GM18502 (cell line): ENCODE measurements at regions not wholly inside any gene's neighbourhood (a gene's known extent, or its start where the extent isn't known, plus 50 kb on each side); places are given as distances from the start of the nearest gene placed in this dataset.
A peak's percentile ranks its signal among the peaks of the same experiment; 100 is the strongest.

Experiments
- ATAC-seq: cut with Tn5 transposase; IDR thresholded peaks from one replicate; pipeline ENCODE4 v1.9.1; 2021; ENCODE audit warnings: mild to moderate bottlenecking; ENCODE audit not compliant: unreplicated experiment, poor library complexity

DNA sequence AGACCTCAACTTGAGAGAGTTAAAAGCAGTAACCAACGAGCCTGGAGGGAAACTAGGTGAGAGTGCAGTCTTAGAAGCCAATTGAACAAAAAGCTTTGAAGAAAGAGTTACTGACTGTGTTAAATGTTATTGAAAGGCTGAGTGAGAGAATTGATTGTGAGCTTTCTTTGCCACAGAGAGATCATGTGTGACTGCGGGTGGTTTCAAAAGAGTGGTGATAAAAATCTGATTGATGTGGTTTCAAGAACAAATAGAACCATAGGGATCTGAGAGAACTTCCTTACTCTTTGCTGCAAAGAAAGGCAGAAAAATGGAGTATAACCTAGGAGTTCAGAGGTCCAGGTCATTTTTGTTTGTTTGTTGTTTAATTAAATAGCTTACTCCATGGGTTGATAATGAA, 759.9 kb upstream of the ALCAM start:
- ATAC-seq, result no peak

DNA sequence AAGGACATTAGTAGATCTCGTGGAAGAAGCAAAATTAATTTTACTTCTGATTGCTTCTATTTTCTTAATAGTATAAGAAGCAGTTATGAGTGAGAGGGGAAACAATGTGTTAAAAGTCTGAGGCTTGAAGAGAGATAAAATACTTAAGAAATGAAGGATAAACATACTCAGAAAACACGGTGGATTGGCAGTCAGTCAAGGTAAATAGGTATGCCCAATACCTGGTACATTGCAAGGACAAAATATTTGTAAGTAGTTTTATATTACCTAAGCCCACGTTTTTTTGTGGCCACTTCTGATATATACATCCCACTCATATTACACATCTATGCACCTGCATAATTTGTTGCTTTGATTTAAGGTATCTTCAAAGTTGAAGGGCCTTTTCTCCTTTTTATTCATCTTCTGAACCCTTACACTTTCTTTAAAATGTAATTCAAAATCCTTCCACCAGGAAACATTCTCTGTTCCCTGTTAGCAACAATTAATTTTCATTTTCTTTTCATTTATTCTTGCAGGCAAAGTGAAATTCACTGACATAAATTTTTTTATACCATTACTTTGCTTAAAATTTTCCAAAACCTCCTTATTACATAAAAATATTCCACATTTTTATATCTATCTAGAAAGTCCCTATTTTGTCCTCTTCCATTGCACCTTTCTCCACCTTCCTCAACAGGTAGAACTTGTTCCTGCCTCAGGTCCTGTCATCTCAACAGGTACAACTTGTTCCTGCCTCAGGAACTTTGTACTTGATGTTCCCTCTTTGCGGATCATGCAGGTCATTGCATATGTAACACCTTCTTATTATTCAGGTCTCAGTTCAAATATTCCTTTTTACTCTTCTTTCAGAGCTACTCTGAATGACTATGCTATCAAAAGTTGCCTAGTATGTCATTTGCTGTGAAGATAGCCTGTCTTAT, 755.7 kb upstream of the ALCAM start:
- no peak for ATAC-seq

DNA sequence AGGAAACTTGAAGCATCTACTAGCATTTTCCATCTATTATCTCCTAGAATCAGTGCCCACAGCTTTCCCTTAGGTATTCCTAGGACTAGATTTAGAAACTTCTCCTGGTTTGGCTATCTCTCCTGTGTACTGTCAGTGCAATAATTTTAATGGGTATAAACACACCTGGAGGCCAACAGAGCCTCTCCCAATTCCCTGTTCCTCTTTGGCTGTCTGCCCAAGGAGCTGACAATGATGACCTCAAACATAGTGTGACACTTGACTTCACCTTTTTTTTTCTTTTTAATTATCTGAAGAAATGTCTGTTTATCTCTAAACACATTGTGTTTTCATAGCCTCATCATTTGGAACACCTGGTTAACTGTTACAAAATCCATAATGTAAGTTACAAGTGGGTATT, 754.5 kb upstream of the ALCAM start:
- ATAC-seq, result no peak

DNA sequence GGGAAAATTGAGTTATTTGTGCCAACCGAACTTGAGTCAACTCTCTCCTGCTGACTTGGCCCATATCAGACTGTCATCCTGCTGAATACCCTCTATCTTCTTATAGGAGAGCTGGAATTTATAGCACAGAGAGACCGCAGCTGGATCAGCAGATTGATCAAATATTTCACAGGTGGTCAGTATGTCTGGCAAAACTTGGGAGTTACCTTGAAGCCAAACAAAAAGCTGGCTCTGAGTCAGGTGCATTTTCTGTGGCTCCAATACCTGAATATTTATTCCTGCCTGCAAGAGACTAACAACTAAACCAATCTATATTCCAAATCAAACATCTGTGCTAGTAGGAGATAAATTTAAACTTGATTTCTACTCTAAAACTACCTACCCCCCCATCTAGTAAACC, 752.1 kb upstream of the ALCAM start:
- ATAC-seq, result no peak

DNA sequence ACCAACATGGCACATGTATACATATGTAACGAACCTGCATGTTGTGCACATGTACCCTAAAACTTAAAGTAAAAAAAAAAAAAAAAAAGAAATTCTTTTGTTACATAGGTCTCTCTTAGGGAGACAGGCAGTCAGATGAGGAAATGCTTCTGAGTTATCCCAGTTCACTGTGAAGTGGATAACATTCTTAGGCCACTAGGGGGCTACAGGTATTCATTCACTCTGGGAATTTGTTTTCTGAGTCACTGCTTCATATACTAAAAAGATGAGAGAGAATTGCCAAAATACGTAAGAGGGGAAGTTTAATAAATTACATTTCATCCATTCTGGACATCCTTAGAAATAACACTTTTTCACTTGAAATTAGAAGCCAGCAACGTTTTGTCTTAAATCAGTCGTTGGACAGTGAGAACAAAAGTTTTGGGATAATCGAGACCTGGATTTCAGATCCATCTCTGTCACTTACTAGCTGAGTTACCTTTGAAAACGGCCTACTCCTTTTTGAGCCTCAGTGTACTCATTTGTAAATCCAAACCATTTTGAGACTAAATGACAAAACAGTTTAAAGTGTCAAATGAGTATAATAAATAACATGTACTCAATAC, 738.4 kb upstream of the ALCAM start:
- ATAC-seq, result peak; percentile 89

DNA sequence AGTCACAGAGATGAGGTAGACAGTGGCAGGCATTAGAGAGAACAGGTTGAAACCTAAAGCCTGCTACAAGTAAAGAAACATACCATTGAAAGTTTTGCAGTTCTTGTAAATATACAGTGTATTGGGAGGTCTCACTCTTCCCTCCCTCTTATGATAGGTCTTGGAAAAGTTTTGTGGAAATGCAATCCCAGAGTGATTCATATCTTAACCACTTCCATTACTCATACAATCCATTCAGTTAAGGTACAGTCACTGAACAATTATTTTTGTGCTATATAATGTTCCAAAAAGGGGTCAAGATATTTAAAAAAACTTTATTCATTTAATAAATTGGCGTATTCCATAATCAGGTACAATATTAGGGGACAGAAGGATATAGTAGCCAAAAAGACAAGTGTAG, 737.7 kb upstream of the ALCAM start:
- no peak for ATAC-seq

DNA sequence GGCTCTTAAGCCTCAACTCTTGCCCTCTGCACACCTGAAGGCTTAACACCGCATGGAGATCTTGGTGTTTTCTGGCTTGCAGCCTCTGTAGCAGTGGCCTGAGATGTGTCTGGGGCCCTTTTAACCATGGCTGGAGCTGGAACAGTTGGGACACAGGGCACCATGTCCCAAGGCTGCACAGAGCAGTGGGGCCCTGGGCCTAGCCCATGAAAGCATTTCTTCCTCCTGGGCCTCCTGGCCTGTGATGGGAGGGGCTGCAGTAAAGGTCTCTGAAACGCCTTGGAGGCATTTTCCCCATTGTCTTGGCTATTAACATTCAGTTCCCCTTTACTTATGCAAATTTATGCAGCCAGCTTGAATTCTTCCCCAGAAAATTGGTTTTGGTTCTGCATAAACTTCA, 735.5 kb upstream of the ALCAM start:
- no peak for ATAC-seq

DNA sequence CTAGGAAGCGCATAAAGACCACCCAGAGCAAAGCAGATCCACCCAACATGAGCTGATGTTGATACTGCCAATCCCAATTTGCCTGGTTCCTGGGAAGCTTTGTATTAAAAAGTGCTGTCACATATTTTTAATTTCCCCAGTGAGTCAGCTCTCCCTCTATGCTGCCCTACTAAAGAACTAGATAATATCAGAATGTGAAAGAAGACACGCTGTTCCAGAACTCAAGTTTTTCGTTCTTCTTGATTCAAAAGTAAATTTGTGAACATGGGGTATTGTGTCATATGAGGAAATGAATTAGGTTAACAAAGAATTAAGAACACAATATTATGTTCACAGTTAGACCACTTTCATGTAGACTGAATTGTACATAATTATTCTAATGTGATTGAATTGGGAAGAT, 734.2 kb upstream of the ALCAM start:
- ATAC-seq, result no peak

DNA sequence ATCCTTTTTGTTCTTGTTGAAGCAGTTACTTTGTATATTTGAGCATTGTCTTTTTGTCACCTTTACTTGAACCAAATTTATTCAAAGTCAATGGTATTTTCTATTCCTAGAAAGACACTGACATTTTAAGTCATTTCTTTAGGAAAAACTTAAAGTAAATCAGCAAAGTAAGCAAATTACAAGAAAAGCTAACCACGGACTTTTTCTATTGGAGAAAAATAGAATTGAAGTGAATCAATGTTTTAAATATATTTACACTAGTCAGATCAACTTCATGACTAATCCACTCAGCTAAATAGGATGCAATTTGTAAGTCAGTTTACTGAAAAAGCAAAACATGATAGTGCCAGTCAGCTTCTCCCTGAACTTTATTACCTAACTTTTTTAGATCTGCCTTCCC, 733.8 kb upstream of the ALCAM start:
- ATAC-seq, result no peak

DNA sequence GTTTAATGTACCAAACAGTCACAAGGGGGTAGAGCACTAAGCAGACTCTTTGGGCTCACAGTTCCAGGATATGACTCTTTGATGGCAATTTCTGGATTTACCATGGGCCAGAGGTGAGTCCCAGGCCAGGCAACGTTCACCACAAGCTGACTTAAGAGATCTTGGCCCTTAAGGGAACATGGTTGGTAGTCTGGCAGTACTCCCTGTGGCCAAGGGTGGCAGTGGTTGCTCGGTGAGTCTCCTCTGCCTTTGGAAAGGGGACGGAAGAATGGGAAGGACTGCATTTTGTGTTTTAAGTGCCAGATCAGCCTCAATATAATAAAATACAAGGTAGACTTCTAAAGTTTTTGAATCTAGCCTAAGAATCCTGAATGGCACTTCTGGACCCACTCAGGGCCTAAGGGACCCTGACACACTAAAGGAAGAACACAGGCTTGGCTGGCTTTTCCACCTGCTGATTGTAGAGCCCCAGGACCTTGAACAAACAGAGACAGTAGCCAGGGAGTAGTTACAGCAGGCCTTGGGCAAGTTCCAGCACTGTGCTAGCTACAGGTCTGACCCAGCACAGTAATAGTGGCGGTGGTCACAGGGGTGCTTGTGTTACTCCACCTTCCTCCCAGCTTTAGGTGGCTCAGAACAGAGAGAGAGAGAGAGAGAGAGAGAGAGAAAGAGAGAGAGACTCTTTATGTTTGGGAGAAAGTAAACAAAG, 730.7 kb upstream of the ALCAM start:
- no peak for ATAC-seq

DNA sequence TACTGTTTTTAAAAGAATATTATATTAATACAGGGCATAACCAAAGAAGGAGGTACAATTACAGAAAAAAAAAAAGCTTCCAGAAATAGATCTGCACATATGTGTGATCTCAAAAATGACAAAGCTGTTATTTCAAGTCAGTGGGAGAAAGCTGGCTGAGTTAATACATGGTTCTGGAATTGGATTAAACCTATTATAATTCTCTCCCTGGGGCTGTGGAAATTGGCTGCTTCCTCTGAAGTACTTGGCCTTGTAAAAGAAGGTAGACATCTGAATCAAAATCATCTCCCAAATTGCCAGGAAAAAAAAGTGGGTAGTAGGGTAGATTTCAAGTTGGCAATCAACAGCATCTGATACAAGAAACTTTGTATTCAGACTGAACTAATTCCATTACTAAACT, 723.9 kb upstream of the ALCAM start:
- ATAC-seq, result no peak

DNA sequence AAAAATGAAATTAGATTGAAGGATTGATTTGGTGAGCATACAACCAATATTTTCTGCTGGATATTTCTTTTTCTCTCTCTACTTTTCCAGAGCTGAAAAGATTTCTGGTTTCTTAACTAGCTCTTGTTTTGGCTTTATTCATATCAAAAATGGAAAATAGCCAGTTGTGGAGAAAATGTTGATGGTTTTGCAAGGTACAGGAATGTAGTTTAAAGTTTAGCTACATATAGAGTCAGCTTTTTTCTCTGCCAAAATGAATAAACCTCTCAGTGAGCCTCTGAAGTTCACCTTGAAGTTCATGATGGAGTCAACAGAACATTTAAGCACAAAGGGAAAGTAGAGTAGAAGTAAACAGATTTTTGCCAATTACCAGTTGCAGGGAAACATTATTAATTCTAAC, 720.5 kb upstream of the ALCAM start:
- no peak for ATAC-seq

DNA sequence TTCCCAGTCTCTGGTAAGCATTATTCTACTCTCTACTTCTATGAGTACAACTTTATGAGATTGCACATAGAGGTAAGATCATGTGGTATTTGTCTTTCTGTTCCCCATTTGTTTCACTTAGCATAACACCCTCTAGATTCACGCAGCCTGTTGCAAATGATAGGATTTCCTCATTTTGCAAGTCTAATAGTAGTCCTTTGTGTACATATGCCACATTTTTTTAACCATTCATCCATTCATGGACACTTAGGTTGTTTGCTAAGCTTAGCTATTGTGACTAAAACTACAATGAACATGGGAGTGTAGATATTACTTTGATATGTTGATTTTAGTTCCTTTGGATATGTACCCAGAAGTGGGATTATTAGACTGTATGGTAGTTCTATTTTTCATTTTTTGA, 717.9 kb upstream of the ALCAM start:
- no peak for ATAC-seq

DNA sequence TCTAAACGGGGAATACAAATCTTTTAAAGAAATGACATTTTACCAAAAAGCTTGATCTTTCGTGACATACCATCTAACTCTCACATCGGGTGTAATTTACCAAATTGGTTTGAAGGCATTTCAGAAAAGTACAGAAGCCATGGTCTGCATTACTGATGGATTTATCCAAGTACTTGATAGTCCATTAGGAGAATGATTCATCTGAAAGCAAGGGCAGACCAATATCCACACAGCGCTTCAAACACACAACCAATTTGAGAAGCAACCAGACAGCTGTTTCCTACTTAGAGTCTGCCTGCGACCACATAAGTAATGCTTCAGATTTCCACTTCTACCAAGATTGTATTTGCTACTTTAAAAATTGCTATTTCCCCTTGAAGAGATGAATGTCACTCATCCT, 697.6 kb upstream of the ALCAM start:
- no peak for ATAC-seq

DNA sequence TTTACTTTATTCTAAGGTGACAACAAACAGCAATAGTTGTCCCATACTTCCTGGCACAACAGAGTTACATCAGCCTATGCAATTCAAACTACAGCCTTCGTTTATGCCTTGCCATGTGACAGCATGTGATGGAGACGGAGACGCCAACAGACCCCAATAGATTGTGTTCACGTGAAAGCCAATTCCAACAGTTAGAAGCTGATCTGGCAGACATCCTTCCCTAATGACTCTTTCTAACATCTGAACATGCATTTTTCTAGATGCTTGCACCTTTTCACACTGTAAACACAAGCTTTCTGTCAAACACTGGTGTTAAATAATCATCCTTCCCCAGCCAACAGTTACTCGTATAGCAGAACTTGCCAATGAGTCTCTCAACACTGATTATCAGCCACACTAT, 694.4 kb upstream of the ALCAM start:
- no peak for ATAC-seq

DNA sequence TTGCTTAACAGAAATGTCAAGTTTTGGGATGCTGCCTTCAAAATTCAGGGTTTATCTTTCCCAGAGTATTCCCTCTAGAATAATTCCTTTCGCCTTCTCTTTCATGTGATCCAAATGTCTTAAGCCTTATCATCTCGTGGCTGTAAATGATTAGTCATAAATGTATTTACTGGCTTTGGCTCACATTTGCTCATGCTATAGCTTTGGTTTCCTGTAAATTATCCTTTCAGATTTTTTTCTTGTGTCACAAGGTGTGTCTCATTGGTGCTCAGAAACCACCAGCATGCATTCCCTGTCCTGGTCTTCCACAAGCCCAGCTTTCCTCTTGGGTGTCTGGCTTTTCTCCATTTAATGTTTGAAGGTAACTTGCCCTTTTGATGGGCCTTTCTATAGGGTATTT, 692.7 kb upstream of the ALCAM start:
- ATAC-seq, result no peak

DNA sequence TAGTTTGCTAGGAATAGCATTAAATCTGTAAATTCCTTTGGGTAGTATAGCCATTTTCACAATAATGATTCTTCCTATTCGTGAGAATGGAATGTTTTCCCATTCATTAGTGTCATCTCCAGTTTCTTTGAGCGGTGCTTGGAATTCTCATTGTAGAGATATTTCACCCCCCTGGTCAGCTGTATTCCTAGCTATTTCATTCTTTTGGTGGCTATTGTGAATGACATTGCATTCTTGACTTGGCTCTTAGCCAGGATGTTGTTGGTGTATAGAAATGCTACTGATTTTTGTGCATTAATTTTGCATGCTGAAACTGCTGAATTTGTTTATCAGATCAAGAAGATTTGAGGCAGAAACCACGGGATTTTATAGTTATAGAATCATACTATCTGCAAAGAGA, 690.5 kb upstream of the ALCAM start:
- no peak for ATAC-seq

DNA sequence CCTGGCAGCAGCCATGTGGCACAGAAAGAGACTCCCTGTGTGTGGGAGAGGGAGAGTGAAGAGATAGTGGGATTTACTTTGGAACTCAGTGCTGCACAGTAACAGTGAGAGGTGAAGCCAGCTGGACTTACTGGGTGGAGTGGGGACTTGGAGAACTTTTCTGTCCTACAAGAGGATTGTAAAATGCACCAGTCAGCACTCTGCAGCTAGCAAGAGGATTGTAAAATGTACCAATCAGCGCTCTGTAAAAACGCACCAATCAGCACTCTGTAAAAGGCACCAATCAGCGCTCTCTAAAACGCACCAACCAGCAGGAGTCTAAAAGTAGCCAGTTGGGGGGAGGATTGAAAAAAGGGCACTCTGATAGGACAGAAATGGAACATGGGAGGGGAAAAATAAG, 688.8 kb upstream of the ALCAM start:
- no peak for ATAC-seq

DNA sequence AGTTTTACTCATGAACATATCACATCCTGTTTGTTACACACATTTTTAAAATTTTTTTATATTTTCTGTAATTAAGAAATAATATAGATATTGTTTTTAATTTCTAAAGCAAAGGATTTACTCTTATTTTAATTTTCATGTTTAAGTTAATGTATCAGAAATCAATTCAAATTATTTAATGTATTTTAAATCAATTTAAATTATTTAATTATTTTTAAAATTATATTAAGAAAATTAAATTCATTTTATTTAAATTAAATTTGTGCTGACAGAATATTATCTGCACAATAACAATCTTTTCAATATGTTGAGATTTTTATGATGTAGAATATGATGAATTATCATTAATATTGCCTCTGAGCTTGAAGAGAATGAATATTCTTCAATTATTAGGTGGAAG, 681.2 kb upstream of the ALCAM start:
- no peak for ATAC-seq

DNA sequence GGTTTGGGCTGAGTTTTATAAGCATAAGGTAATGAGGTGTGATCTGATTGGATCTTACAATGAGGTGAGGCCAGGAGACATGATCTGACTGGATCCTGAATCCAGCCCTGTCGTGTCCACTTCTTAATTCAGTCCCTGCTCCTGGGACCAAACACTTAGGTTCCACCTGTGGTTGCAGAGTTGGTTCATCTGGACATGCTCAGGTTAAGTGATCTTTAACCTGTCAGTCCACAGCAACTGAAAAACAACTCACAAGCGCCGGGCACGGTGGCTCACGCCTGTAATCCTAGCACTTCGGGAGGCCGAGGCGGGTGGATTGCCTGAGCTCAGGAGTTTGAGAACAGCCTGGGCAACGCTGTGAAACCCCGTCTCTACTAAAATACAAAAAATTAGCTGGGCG, 679.3 kb upstream of the ALCAM start:
- no peak for ATAC-seq

DNA sequence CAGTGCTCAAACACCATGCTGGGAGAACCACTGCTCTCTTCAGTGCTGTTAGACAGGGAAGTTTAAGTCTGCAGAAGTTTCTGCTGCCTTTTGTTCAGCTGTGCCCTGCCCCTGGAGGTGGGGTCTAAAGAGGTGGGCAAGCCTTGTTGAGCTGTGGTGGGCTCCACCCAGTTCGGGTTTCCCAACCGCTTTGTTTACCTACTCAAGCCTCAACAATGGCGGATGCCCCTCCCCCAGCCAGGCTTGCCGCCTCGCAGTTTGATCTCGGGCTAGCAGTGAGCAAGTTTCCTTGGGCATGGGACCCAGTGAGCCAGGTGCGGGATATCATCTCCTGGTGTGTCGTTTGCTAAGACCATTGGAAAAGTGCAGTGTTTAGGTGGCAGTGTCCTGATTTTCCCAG, 670.2 kb upstream of the ALCAM start:
- ATAC-seq, result no peak
